ENCODE measurements at regions not wholly inside any gene's neighbourhood (a gene's known extent, or its start where the extent isn't known, plus 50 kb on each side); places are given as distances from the start of the nearest gene placed in this dataset.
A peak's percentile ranks its signal among the peaks of the same experiment; 100 is the strongest.

DNA sequence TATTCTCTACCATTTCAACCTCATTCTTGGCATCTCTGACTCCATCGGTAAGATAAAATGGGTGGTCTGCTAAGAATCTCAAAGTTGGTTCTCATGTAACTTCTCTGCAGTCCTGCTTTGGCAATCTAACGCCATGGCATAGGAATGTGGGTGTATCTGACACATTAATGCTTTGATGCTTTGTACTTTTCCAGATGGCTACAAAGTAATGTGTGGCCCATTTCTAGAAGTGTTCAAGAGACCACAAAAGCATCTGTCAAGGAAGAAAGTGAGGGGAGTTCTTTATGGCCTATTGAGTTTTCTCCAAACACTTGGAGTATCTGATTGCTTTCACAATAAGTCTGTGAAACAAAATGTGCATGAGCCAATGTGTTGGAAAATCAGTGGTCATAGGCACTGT lies 339.9 kb upstream of the TGFBR2 start:
- Histone ChIP-seq H3K27ac (ENCODE audit: low read depth, low read length) (no peak overlapping the region), H4K20me1 (ENCODE audit: low read depth, low read length) (no peaks in the 10 kb centered on the region), H3K4me3 (ENCODE audit: insufficient read depth, low read length, poor library complexity, severe bottlenecking) (no peak overlapping the region), H3K79me2 (ENCODE audit: insufficient read depth, low read length) (no peaks in the 10 kb centered on the region), H3K27me3 (ENCODE audit: low read length) (no peaks in the 10 kb centered on the region), H3K9me2 (replicated peaks; ENCODE audit: insufficient read depth, low read length) (no peaks in the 10 kb centered on the region), H3K4me2 (ENCODE audit: low read depth, low read length, poor library complexity, severe bottlenecking) (no peak overlapping the region), H3K9ac (ENCODE audit: low read length) (no peak overlapping the region), H3K36me3 (ENCODE audit: low read length) (no peaks in the 10 kb centered on the region), H3F3A (ENCODE audit: insufficient read depth) (no peaks in the 10 kb centered on the region), H3K9me3 (ENCODE audit: insufficient read depth, low read length) (no peaks in the 10 kb centered on the region), H2AFZ (ENCODE audit: low read depth, low read length, severe bottlenecking) (no peak overlapping the region)
- no peak for TF ChIP-seq EZH2phosphoT487 (conservative IDR thresholded peaks at IDR 0.05; ENCODE audit: low read length)
- TF ChIP-seq, protein P1, sequence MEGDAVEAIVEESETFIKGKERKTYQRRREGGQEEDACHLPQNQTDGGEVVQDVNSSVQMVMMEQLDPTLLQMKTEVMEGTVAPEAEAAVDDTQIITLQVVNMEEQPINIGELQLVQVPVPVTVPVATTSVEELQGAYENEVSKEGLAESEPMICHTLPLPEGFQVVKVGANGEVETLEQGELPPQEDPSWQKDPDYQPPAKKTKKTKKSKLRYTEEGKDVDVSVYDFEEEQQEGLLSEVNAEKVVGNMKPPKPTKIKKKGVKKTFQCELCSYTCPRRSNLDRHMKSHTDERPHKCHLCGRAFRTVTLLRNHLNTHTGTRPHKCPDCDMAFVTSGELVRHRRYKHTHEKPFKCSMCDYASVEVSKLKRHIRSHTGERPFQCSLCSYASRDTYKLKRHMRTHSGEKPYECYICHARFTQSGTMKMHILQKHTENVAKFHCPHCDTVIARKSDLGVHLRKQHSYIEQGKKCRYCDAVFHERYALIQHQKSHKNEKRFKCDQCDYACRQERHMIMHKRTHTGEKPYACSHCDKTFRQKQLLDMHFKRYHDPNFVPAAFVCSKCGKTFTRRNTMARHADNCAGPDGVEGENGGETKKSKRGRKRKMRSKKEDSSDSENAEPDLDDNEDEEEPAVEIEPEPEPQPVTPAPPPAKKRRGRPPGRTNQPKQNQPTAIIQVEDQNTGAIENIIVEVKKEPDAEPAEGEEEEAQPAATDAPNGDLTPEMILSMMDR (IDR thresholded peaks at IDR 0.05; ENCODE audit: insufficient read depth, low read length, poor library complexity, severe bottlenecking), result no peak

DNA sequence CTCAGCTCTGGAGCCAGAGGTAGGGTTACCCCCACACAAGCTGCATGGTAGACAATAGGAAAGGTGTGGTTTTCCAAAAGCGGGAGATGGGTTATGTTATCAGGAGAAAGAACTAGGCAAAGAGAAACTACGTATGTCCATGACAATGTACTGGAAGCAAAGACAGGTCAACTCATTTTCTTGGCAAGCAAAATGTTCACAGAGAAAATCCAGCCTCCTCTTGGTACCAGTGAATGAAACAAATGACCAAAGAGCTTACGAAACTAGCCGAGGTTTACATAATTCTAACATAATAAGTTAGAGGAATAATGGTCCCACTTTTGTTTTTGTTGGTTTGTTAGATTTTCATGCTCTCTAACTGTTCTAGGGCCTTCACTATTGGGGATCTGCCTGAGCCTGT lies 338.1 kb upstream of the TGFBR2 start:
- Histone ChIP-seq H3K9me3 (ENCODE audit: insufficient read depth, low read length) (no peaks in the 10 kb centered on the region), H3K4me2 (ENCODE audit: low read depth, low read length, poor library complexity, severe bottlenecking) (no peak overlapping the region), H3K27me3 (ENCODE audit: low read length) (no peaks in the 10 kb centered on the region), H3K4me3 (ENCODE audit: insufficient read depth, low read length, poor library complexity, severe bottlenecking) (no peak overlapping the region), H3K36me3 (ENCODE audit: low read length) (no peaks in the 10 kb centered on the region), H2AFZ (ENCODE audit: low read depth, low read length, severe bottlenecking) (no peak overlapping the region), H3K9me2 (replicated peaks; ENCODE audit: insufficient read depth, low read length) (no peaks in the 10 kb centered on the region), H3K9ac (ENCODE audit: low read length) (no peak overlapping the region), H3F3A (ENCODE audit: insufficient read depth) (no peaks in the 10 kb centered on the region), H3K79me2 (ENCODE audit: insufficient read depth, low read length) (no peaks in the 10 kb centered on the region), H3K27ac (ENCODE audit: low read depth, low read length) (no peak overlapping the region), H4K20me1 (ENCODE audit: low read depth, low read length) (no peaks in the 10 kb centered on the region)
- TF ChIP-seq, protein P1 (IDR thresholded peaks at IDR 0.05; ENCODE audit: insufficient read depth, low read length, poor library complexity, severe bottlenecking), result no peak
- no peak for TF ChIP-seq EZH2phosphoT487 (conservative IDR thresholded peaks at IDR 0.05; ENCODE audit: low read length)

DNA sequence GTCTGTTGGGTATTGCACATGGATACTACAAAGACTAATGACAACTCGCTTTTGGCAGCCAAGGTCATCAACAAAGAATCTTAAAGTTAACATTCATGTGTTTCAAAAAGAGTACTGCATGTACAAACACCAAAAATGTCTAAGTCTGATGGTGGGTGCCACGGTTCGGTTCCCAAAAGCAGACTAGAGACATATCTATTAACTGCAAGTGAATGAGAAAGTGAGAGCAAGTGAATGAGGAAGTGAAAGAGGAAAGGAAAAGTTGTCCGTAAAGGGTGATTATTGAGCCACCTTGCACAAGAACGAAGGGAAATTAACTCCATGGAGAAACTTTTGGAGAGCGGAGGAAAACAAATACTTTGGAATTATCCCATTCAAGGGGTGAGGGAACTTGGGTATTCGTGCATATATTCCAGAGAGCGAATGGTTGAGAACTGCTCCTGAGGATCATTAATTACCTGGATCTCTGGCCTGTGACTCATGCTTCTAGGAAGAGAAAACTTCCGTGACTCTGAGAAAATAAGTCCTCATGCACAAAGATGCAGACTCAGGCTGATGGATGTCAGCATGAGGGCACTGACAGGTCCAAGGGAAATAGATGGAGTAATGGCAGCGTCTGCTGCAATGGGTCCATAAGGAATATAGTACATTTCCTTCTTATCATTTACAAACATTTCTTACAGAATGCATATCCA lies 336.5 kb upstream of the TGFBR2 start:
- Histone ChIP-seq H3K4me3 (ENCODE audit: insufficient read depth, low read length, poor library complexity, severe bottlenecking) (no peak overlapping the region), H3F3A (ENCODE audit: insufficient read depth) (no peaks in the 10 kb centered on the region), H3K4me2 (ENCODE audit: low read depth, low read length, poor library complexity, severe bottlenecking) (peak overlapping the region; percentile 7), H3K9me2 (replicated peaks; ENCODE audit: insufficient read depth, low read length) (no peaks in the 10 kb centered on the region), H2AFZ (ENCODE audit: low read depth, low read length, severe bottlenecking) (no peak overlapping the region), H3K36me3 (ENCODE audit: low read length) (no peaks in the 10 kb centered on the region), H4K20me1 (ENCODE audit: low read depth, low read length) (no peaks in the 10 kb centered on the region), H3K27ac (ENCODE audit: low read depth, low read length) (no peak overlapping the region), H3K27me3 (ENCODE audit: low read length) (no peaks in the 10 kb centered on the region), H3K9me3 (ENCODE audit: insufficient read depth, low read length) (no peaks in the 10 kb centered on the region), H3K9ac (ENCODE audit: low read length) (no peak overlapping the region), H3K79me2 (ENCODE audit: insufficient read depth, low read length) (no peaks in the 10 kb centered on the region)
- TF ChIP-seq, protein P1 (IDR thresholded peaks at IDR 0.05; ENCODE audit: insufficient read depth, low read length, poor library complexity, severe bottlenecking), result no peak
- TF ChIP-seq EZH2phosphoT487 (conservative IDR thresholded peaks at IDR 0.05; ENCODE audit: low read length), result no peak

All from SU-DHL-6 (cell line).